Inflammatory macrophage treated with lipopolysaccharide for 1 hour (primary cell): ENCODE measurements at regions not wholly inside any gene's neighbourhood (a gene's known extent, or its start where the extent isn't known, plus 50 kb on each side); places are given as distances from the start of the nearest gene placed in this dataset.
"Not testable (repeated sequence)": the region's sequence is repeated elsewhere in the genome, so short reads cannot be mapped to it uniquely, and the experiment has no call there.

Experiments used
- DNase-seq, 2 donors: peaks; one replicate each; pipeline ENCODE4 v3.0.0-alpha.2; 2020 to 2022

- no peak for DNase-seq
Observed at GRCh38 chr1:96387785-96388184, 333.8 kb upstream of the PTBP2 start.

- DNase-seq, result no peak
Observed at GRCh38 chr1:96388421-96389310, 332.9 kb upstream of the PTBP2 start.

DNA sequence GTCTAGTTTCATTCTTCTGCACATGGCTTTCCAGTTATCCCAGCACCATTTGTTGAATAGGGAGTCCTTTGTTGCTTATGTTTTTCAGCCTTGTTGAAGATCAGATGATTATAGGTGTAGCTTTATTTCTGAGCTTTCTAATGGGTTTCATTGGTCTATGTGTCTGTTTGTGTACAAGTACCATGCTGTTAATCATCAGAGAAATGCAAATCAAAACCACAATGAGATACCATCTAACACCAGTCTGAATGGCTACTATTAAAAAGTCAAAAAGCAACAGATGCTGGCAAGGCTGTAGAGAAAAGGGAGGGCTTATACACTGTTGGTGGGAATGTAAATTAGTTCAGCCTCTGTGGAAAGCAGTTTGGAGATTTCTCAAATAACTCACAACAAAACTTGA lies 321.5 kb upstream of the PTBP2 start:
- no peak for DNase-seq

- no peak for DNase-seq
Observed at GRCh38 chr1:96409087-96409486, 312.5 kb upstream of the PTBP2 start.

DNA sequence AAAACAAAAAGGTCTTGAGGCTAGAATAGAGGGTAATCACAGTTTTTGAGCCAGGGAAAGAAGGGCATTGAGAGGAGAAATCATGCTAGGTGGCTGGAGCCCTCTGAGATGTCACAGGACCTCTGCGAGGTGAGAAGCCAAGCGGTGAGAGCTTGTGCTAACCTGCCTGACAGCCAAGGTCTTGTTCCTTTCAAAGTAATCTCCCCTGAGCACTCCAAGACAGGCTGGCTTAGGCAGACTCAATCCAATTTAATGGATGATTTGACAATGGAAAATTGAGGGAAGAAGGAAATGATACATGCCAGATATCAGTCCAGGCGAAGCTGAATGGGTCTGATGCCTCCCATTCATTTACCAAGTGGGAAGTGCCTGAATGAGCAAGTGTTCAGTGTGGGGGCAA lies 311.9 kb upstream of the PTBP2 start:
- no peak for DNase-seq

GRCh38 chr1:96411006-96411405 lies 310.6 kb upstream of the PTBP2 start:
- no peak for DNase-seq

DNA sequence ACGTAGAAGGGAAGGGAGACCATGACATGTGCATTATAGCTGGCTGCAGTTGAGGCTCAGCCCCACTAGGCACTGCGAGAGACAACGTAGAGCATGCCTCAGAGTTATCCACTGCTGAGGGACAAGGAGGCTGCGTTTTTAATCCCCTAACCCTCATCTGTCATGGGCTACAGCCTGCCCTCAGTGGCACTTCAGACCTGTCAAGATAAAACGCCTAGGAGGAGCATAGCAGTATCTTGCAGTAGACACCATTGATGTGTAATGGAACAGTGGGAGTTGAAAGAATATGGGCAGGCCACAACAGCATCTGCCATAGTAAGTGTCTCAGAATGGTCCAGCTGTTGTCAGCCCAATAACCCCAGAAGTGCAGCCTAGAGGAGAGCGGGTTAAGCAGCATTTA lies 307.0 kb upstream of the PTBP2 start:
- DNase-seq, result no peak

DNA sequence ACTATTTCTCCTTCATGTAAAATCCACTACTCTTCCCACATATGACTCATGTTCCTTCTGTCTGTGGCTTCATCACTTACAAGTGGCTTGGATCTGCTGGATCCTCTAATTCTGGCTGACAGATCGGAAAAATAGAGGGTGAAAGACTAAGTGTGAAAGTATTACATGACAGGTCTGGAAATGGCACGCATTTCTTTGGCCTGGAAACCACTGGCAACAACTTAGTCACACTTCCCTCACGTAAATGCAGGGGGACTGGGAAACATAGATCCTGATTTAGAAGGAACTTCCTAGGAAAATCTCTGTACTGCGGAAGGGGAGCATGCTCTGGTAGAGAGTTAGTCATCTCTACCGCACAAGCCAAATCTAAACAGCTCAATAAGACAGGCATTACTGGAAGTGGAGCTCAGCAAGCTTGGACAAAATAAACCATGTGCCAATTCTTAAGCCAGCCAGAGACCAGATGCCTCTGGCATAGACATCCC lies 305.4 kb upstream of the PTBP2 start:
- DNase-seq, result no peak

DNA sequence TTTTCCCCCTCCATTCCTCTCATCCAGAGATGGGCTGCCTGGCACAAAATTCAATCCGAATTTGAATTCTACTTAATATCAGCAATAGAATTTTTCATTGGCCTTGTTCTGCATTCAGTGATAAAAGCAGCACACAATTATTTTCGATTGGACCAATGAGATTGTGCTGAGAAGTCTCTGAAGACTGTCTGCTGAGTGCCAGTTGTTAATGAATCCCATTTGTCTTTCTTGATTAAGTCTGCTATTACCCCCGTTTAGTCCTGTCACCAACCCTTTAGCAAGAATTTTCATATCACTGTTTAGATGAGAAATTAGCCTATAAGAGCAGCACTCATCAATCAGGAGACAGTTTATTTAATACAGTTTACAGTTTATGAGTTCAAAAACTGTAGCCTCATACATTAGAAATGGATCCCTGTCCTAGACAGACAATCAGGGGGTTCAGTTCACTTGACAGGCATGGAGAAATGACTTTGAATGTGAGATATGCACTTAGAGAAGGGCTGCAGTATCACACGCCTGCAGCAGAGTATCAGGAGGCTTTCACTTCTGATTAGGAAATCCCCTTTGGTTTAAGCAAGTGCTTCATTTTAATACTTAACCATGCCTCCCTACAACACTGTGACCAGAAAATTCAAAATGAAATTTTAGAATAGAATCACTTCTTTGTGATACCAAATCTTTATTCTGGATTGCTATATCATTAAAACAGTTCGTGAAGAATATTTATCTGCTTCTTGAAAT lies 304.7 kb upstream of the PTBP2 start:
- no peak for DNase-seq

DNA sequence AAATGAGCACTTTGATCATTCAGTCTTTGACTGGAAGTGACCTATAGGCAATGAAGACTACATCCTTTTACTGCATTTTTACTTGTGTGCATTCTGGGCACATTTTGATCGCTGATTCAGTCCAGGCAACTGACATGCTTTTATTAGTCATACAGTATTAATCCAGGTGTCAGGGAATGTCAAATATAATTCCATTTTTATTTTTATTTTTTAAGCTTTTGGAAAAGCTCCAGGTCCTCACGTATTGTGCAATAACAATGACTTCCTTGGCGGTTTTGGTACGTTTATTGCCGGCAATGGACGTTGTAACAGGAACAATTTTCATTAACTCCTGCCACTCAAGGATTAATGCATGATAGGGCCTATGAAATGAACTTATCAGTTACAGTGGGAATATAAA lies 302.6 kb upstream of the PTBP2 start:
- DNase-seq, result no peak

GRCh38 chr1:96424877-96425276 lies 296.7 kb upstream of the PTBP2 start:
- DNase-seq, result no peak

DNA sequence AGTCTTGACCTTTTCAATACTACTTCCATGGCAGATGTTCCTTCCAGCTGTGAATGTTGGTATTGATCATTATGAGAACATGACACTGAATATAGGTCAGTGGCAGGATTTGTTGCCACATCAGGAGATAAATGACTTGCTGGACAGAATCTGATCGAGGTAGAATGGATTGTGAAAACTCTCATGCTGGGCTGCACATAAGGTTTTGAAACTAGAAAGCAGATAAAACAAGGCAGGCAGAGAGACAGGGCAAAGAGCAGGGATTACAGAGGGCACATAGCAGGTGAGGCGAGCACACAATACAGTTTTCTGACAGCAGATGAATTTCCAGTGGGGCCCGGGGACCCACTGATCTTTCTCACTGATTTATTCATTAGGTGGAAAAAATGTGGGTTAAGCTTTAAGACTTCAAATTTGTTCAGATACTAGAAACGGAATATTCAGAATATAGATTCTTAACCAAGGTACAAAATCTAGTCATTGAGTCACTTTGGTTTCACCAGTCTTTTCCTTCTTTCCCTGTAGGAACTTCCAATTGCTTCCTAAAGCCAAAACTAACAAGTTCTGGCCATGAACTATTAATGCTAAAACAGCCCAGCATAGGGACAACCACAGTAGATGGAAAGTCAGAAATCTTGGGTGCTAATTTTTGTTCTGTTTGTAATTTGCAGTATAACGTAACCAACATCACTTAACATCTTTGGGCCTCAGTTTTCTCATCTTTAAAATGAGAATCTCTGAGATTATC lies 296.0 kb upstream of the PTBP2 start:
- DNase-seq, result no peak

- DNase-seq, result no peak
Observed at GRCh38 chr1:96427616-96428015, 294.0 kb upstream of the PTBP2 start.

DNA sequence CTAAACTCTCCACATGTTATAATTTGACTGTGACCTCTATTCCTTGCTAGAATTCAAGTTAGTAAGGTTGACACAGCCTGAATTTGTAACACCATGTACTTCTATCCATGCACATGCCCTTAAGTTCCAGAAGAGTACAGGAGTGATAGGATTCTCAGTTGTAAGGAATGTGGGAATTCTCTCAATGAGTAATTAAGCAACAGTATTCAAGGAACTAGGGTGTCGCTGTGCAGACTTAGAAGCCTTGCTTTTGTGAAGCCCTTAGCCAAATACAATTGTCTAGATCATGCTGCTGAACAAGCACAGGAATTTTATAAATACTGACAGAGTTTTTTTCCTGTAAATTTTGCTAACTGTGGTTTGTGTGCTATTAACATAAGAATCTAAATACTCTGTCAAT lies 276.3 kb upstream of the PTBP2 start:
- no peak for DNase-seq

GRCh38 chr1:96464066-96464465 lies 257.5 kb upstream of the PTBP2 start:
- DNase-seq, result no peak

DNA sequence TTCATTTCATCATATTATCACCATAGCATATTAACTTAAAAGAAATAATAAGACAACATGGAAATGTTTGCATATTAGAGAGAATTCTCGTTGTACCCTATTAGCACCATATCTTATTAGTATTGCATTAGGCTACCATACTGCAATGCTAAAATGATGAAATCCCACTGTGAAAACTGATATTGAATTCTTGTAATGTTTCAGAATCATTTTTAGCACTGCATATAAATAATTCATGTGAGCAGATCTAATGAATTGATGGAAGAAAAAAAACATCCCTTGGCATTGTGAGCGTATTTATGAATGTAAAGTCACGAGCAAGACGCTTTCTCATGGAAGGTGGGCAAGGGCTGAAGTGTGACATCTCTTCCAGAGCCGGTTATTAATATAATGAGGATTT lies 257.1 kb upstream of the PTBP2 start:
- DNase-seq, result no peak

- no peak for DNase-seq
Observed at GRCh38 chr1:96464991-96465390, 256.6 kb upstream of the PTBP2 start.

DNA sequence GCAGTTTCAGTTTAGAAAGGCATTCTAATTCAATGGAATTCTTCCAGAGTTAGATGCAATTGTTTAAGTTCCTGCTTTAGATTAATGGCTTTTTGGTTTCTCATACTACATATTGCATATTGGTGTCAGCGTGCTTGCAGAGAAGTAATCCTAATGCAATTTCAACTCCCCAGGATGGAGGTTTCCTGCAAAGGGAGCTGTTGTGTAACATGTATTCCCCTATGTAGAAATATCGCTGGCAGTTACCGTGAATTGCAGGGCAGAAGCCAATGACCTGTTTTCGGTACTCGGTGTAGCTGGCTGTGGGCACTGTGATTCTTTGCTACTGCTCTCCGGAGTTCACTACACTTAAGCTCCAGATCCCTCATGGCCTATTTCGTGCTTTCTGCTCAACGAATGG lies 256.1 kb upstream of the PTBP2 start:
- DNase-seq, result no peak

- no peak for DNase-seq
Observed at GRCh38 chr1:96466842-96467241, 254.7 kb upstream of the PTBP2 start.

GRCh38 chr1:96469726-96470125 lies 251.9 kb upstream of the PTBP2 start:
- not testable (repeated sequence) for DNase-seq

DNA sequence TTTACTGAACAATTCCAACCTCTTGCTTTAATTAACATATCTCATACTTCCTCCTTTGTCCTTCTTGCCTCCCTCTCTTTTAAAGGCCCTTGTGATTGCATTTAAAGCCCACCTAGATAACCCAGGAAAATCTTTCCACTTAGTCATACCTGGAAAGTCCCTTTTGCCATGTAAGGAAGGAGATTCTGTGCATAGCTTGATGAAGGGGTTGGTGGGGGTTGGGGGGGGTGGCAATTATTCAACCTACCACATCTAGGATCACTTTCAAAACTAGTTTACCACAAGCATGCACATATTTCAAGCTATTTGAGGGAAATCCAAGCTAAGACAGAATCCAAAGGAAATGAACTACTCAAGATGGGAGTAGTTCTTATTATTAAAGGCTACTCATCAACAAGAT lies 249.1 kb upstream of the PTBP2 start:
- no peak for DNase-seq

- no peak for DNase-seq
Observed at GRCh38 chr1:96473791-96474434, 247.7 kb upstream of the PTBP2 start.
